Mucosa of descending colon (tissue), 3 donors: ENCODE measurements at regions not wholly inside any gene's neighbourhood (a gene's known extent, or its start where the extent isn't known, plus 50 kb on each side); places are given as distances from the start of the nearest gene placed in this dataset.

Experiments
- ATAC-seq: fragments of 200-7000 bp; cut with Tn5 transposase; one replicate; pipeline ENCODE4 v1.9.1; 2020; ENCODE audit warnings: mild to moderate bottlenecking, moderate library complexity
- DNase-seq, 3 donors: peaks; one replicate each; pipeline ENCODE4 v3.0.0-alpha.2; 2020
- H3K36me3 ChIP-seq: fragments of 200-600 bp; one replicate; pipeline ENCODE4 v1.8.0; 2021; ENCODE audit warnings: low read depth, mild to moderate bottlenecking
- H3K4me1 ChIP-seq: fragments of 200-600 bp; one replicate; pipeline ENCODE4 v1.8.0; 2021; ENCODE audit warnings: low read depth, mild to moderate bottlenecking
- H3K4me3 ChIP-seq: fragments of 200-600 bp; one replicate; pipeline ENCODE4 v1.8.0; 2021; ENCODE audit warnings: mild to moderate bottlenecking
- H3K9me3 ChIP-seq: fragments of 200-600 bp; one replicate; pipeline ENCODE4 v1.8.0; 2021; ENCODE audit warnings: mild to moderate bottlenecking
- intact Hi-C, 2 donors: fragments of 100-400 bp; cut with DNase I in 1 of 2; cut with micrococcal nuclease in 1 of 2; formaldehyde crosslinking; loops; one replicate each; pipeline versions ENCODE4 v1.11.0 to v1.11.1; 2022; cut with DNase I, micrococcal nuclease
- TF ChIP-seq, protein P1 (sequence below): fragments of 200-600 bp; IDR thresholded peaks from one replicate; pipeline ENCODE4 v1.8.0; 2022; ENCODE audit warnings: antibody characterized with exemption, mild to moderate bottlenecking
- donor health status: DM: no; HTN: no; CAD: no; lungs with moderate emphysema.
- donor health status: DM: no; HTN: no; CAD: no.
- donor health status: DM: no; HTN: yes; CAD: no.

DNA sequence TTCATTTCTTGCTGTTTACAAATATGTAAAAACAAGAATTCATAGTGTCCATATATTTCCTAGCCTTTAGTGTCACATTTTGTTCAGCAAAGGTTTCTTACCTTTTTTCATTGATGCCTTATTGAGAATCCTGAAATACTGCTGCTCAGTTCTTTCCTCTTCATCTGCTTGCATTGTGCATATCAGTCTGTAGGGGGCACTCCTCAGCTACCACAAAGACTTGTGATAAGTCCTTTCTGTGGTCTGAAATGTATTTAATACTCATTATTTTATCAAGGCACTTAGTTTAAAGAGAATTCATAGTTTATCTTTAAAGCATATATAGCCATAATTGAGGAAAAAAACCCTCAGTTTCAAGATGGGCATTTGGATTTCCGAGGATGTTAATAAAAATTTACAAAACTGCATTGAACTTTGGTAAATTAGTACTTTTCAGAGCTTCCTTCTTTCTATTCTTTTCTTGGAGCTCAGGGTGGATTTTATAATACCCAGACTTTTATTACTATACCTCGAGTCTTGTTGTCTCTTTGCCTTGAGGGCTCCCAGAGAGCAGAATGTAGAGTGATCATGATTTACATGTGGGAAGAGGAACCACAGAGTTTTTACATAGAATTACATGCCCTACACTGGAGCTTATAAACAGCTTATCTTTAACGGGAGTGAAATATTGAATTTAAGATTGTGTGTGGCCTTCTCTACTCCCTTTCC, 570.1 kb downstream of the PLCL1 start:
- DNase-seq (peak in 1 of 3 donors; percentile 81), ATAC-seq (peak; percentile 89)
- TF ChIP-seq, protein P1, sequence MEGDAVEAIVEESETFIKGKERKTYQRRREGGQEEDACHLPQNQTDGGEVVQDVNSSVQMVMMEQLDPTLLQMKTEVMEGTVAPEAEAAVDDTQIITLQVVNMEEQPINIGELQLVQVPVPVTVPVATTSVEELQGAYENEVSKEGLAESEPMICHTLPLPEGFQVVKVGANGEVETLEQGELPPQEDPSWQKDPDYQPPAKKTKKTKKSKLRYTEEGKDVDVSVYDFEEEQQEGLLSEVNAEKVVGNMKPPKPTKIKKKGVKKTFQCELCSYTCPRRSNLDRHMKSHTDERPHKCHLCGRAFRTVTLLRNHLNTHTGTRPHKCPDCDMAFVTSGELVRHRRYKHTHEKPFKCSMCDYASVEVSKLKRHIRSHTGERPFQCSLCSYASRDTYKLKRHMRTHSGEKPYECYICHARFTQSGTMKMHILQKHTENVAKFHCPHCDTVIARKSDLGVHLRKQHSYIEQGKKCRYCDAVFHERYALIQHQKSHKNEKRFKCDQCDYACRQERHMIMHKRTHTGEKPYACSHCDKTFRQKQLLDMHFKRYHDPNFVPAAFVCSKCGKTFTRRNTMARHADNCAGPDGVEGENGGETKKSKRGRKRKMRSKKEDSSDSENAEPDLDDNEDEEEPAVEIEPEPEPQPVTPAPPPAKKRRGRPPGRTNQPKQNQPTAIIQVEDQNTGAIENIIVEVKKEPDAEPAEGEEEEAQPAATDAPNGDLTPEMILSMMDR: peak; percentile 38
- no peak overlapping the region for H3K4me3 ChIP-seq
- intact Hi-C loops: no loop called here
- no peaks in the 10 kb centered on the region for H3K9me3 ChIP-seq
- no peaks in the 10 kb centered on the region for H3K4me1 ChIP-seq
- H3K36me3 ChIP-seq: no peaks in the 10 kb centered on the region

DNA sequence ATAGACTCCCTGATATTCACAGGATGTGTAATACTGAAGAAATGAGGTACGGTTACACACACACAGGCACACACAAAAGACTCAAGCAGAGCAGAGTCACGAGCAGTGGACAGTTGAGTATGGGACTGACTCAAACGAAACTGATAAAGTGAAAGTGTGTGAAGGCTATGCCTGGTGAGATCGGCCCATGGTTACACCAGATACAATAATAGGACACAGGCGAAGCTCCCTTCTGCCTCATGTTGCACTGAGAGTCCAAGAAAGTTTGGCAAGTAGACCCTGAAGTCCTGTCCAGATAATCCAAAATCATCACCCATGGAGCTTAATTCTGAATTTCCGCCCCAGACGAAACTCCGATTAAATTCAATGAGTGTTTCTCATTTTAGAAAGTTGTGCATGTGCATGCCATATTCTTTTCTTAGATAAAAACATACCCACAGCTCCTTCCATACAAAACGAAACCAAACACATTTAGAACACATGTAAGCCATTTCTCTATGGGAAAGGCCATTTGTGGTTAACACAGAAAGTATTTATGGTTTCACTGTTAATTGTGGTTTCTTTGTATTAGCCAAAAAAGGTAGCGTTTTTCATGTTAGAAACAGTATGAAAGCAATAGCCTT, 567.6 kb downstream of the PLCL1 start:
- ATAC-seq: peak; percentile 30
- no peak for DNase-seq
- intact Hi-C loops: no loop called here

DNA sequence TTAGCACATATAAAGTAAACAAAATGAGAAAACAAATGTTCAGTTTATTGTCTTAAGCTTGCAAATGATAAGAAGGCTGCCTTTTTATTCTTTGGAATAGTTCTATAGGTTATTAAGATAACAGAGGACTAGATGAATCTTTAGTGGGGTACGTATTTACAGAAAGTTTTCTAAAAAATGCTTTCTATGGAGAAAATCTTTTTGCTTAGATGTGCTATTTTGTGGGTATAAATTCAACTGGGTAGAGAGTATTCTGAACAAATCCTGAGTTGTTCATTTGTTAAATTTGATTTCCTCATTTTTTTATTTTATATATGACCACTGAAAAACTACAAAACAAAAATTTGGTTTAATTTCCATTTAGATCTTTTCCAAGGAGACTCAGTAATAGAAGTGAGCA, 566.9 kb downstream of the PLCL1 start:
- ATAC-seq: no peak
- DNase-seq: no peak
- no peaks in the 10 kb centered on the region for H3K9me3 ChIP-seq
- TF ChIP-seq, protein P1: no peak
- intact Hi-C loops: no loop called here
- H3K4me3 ChIP-seq: no peak overlapping the region
- H3K36me3 ChIP-seq: no peaks in the 10 kb centered on the region
- no peaks in the 10 kb centered on the region for H3K4me1 ChIP-seq

More for the DNA sequence above, 567.6 kb downstream of the PLCL1 start:
- H3K4me1 ChIP-seq: no peaks in the 10 kb centered on the region
- TF ChIP-seq, protein P1: no peak
- no peaks in the 10 kb centered on the region for H3K9me3 ChIP-seq
- no peaks in the 10 kb centered on the region for H3K36me3 ChIP-seq
- H3K4me3 ChIP-seq: no peak overlapping the region

DNA sequence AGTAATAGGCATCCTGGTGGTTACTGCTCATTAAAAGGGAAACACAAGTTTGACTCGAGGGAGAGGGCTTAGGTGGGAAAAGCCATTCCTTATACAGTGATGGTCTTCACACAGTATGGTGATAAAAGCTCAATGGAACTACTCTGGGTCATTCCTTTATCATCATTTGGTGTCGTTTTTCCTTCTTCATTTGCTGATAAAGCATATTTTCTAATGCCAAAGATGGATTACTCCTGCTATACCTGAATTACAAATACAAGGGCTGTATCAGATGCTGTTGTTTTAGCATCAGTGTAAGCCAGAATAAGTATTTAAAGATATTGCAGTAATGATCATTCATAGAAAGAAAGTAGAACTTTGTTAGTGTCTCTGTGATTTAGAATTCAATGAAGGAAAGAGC, 563.7 kb downstream of the PLCL1 start:
- DNase-seq (no peak), ATAC-seq (no peak)
- Histone ChIP-seq H3K9me3 (no peaks in the 10 kb centered on the region), H3K4me3 (no peak overlapping the region), H3K36me3 (no peaks in the 10 kb centered on the region), H3K4me1 (no peaks in the 10 kb centered on the region)
- intact Hi-C loops: no loop called here
- TF ChIP-seq, protein P1: no peak

DNA sequence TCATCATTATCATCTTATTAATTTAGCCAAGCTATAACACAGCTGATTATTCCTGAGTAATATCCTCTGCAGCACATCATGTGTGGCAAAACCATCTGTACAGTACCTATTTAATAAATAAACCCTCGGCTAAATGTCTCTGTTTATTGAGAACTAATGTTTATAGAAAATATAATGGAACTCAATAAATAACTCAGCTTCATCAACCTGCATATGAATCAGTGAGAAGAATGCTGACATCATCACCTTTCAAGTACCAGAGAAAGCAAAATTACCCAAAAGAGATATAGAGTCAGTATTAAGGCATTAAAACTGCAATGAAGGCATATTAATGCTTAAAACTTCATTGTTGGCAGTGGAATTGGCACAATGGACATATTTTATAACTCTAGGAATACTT, 558.3 kb downstream of the PLCL1 start:
- H3K4me3 ChIP-seq: no peak overlapping the region
- intact Hi-C loops: no loop called here
- DNase-seq: no peak
- H3K9me3 ChIP-seq: no peaks in the 10 kb centered on the region
- no peak for ATAC-seq
- no peaks in the 10 kb centered on the region for H3K4me1 ChIP-seq
- no peaks in the 10 kb centered on the region for H3K36me3 ChIP-seq
- TF ChIP-seq, protein P1: no peak
